GM18868 (cell line): ENCODE measurements at regions not wholly inside any gene's neighbourhood (a gene's known extent, or its start where the extent isn't known, plus 50 kb on each side); places are given as distances from the start of the nearest gene placed in this dataset.
"Not testable (repeated sequence)": the region's sequence is repeated elsewhere in the genome, so short reads cannot be mapped to it uniquely, and the experiment has no call there.

Source experiments
- ATAC-seq: cut with Tn5 transposase; IDR thresholded peaks from one replicate; pipeline ENCODE4 v1.9.1; 2021; ENCODE audit warnings: mild to moderate bottlenecking, moderate library complexity; ENCODE audit not compliant: unreplicated experiment

DNA sequence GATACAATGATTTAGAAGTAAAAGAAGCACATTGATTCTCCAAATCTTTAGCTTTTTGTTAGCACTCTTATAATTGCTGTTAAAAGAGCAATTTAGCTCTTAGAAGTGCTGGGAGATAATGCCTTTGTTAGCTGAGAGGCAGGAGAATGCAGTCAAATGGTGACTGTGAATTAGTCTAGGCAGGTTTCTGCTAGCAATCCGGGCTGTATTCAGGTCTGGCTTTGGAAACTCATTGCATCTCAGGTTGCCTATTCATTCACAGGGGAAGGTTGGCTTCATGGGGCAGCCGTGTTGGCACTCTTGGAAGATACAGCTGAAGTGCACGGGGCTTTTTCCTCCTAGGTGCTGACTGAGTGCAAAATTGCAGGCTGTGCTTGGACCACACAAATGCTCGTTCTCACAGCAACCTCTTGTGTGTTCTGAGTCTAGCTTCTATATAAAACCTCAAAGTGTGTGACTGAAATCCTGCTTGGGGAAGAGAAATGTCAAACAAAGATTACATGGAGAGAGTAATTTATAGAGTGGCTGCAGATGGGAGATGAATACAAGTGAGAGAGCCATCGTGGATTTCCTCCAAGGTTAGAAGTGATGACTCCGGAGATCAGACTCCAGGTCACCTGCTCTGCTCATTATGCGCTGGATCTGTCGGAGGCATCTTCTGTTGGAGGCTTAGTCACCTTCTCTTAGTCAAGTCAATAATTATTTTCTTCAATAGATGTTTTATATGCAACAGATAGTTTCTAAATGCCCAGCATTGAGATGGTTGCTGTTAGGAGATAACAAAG lies 167.8 kb downstream of the PMAIP1 start:
- no peak for ATAC-seq

DNA sequence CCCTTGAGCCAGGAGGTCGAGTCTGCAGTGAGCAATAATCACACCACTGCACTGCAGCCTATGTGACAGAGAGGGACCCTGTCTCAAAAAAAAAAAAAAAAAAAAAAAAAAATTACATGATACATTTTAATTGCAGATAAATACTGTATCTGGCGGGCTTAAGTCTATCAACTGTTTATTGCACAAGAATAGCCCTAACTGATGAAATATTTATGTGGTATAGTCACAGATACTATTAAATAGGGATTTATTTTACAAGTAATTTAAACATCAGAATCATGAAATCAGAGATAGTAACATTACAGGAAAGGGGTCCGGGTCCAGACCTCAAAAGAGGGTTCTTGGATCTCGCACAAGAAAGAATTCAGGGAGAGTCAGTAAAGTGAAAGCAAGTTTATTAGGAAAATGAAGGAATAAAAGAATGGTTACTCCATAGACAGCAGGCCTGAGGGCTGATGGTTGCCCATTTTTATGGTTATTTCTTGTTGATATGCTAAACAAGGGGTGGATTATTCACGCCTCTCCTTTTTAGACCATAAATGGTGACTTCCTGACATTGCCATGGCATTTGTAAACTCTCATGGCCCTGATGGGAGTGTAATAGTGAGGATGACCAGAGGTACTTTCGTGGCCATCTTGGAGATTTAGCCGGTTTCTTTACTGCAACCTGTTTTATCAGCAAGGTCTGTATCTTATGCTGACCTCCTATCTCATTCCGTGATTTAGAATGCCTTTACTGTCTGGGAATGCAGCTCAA lies 166.6 kb downstream of the PMAIP1 start:
- no peak for ATAC-seq

DNA sequence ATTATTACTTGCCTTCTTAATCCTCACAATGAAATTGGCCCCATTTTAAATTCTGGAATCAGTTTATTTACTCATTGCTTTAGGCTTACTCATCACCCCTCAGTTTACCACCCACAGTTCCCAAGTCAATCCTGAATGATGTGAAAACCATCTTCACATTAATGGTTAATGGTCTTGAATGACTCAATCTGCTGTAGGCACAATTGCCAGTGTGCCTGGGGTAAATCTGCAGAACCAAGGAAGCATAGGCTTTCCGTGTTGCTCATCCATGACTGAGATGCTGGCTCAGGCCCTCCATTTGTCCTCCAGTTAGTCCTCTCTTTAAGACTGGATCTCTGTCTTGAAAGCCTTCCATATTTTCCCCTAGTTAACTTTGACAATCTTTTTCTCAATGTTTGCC lies 164.5 kb downstream of the PMAIP1 start:
- no peak for ATAC-seq

DNA sequence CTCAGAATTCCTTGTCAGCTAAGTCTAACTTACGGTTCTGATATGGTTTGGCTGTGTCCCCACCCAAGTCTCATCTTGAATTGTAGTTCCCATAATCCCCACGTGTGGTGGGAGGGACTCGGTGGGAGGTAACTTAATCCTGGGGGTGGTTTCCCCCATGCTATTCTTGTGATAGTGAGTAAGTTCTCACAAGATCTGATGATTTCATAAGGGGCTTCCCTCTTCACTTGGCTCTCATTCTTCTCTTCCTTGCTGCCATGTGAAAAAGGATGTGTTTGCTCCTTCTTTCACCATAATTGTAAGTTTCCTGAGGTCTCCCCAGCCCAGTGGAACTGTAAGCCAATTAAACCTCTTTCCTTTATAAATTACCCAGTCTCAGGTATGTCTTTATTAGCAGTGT lies 163.0 kb downstream of the PMAIP1 start:
- not testable (repeated sequence) for ATAC-seq

DNA sequence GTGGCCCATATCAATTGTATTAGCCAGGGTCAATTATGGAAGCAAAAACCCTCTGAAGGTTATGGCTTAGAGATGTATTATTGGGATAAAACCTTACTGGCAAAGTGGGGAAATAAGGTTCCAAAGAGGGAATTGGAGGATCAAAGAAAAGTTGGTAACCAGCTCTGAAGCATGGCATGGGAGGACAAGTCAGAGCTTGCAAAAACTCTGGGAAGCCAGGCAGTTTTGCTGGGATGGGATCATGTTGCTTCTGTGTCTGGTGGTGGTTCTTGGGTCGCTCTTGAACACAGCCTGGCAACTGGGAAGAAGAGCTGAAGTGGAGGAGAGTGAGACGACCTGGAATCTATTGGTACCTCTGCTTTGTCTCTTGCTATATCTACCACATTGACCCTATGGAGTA lies 162.6 kb downstream of the PMAIP1 start:
- ATAC-seq = no peak

DNA sequence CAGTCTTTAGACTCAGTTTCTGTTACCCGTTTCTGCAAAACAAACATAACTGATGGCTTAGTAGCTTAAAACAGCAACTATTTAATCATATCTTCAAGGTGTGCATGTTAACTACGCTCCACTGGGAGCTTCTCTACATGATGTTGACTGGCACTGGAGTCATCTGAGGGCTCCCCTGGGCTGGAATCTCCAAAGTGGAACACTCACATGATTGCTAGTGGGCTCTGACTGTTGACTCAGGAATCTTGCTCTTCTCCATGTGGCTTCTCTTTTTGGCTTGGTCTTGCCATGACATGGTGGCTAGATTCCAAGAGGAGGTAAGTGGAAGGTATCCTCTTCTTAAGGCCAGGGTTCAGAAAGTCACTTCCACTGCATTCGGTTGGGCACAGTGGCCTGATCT lies 160.8 kb downstream of the PMAIP1 start:
- ATAC-seq = no peak

DNA sequence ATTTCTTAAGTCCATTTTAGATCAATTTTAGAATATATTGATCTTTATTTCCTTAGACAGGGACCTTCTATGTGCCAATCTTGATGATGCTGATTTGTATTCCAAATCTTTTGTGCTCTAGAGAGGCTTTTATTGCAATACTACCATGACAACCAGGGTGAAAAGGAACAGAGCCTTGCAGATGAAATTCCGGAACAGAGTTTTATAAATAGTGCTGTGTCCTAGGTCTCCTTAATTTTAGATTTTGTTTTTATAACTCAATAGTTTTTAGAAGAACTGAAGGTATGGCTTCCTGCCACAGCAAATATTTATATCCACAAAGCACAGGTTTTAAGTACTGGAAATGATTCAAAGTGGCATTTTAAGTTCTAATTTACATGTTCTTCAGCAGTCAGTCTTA lies 160.2 kb downstream of the PMAIP1 start:
- ATAC-seq = no peak

DNA sequence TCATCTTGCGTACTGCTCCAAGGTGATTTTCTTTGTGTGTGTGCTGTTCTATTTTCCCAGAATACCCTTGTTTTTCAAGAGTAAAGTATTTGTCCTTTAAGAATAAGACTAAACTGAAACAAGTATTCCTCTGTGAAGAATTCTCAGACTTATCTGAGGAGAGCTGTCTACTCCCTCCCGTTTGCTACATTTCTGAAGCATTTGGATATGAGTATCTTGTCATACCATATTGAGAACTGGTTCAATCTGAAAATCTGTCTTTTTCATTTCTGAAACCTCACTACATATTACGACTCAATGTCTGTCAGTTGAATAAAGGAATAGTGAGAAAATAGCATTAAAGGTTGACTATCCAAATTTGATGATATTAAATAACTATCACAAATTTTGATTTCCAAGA lies 159.4 kb downstream of the PMAIP1 start:
- ATAC-seq = no peak

DNA sequence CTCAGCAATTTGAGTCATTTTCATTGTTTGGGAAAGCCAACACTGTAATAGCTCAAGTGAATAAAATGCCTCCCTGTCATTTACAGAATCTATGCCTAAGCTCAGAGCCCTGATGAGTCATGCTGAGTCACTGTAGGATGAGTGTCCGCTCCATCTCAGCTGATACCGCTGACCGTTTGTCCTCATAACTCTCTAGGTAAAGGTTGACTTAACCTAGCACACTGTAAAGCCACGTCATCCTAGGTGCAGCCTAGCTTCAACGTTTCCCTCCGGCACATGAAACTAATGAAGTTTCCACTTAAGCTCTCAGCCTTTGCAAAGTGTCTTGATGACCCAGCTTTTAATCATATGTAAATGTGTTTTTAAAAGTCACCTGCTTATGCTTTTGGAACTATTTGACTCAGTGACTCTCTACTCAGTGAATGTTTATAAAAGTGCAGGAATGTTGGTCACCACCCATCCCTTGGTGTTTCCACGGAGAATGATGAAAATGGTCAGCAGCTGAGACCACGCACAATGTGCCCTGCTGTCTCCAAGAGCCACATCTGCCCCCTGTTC lies 154.0 kb downstream of the PMAIP1 start:
- peak; percentile 70 for ATAC-seq

DNA sequence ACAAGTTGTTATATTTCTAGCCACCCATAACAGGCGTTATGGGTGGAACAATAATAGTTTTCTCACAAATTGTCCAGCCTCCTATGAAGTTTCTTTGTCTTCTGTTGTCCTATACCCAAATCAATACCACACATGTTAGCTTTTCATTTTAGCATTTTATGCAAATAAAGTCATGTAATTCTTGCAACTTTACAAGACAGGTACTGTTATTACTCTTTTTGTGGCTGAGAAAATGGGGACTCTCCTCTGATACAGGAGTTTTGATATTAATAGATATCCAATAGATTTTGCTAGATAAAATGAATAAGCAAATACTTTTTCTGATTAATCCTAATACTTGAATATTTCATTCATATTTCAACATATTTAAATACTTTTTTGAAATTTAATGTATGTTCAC lies 151.0 kb downstream of the PMAIP1 start:
- no peak for ATAC-seq

DNA sequence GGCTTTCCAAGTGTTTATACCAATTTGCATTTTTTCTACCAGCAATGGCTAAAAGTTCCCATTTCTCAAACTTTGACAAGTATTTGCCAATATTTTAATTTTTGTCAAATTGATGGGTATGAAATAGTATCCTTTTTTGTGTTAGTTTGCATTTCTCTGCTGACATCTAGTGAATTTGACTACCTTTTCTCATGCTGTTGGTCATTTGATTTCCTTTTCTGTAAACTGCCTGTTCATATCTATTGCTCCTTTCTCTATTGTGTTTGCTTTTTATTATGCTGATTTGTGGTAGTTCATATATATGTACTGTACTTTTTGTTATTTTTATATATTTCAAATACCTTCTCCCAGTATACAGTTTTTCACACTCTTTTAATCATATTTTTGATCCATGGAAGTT lies 149.4 kb downstream of the PMAIP1 start:
- no peak for ATAC-seq

DNA sequence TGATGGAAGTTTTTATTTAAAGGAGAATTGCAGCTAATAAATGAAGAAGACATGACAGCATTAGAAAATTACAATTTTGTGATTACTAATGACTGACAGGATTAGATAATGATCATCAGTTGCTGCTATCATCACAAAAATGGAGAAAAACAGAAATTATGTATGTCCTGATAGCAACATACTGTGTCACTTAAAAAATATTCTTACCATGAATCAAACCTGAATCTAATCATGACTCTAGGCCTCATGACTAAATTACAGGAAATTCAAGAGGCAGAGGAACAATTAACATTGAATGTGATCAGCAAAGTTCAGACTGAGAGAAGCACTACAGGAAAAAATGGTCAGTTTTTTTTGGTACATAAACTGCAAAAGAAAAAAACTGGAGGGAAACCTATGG lies 147.8 kb downstream of the PMAIP1 start:
- no peak for ATAC-seq

DNA sequence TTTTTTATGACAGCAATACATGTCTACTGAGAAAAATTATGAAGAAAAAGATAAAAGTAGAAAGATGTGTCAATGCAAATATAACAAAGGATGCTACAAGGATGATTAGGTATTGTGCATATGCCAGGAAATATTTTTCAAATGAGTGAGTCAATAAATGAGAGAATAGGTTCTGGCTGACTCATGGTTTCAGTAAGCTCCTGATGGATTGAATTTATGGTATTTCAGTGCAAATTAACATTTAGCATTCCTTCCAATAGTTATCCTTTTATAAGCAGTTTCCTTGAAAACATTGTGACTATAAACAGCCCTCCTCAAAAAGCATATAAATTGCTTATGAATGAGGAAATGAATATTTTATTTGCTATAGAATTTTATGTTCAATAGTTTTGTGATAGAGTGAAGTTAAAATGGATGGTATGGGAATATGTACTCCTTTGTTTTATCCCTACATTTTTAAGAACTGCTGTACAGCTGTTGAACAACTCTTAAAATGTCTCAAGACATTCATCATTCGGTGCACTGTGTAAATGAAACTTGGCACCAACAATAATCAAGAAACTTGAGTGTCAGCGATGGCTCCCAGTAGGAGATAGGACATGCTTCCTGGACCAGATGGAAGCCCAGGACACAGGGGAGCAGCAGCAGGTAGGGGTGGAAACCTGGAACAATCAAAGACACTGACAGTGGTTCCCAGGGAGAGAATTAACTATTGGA lies 144.7 kb downstream of the PMAIP1 start:
- no peak for ATAC-seq

DNA sequence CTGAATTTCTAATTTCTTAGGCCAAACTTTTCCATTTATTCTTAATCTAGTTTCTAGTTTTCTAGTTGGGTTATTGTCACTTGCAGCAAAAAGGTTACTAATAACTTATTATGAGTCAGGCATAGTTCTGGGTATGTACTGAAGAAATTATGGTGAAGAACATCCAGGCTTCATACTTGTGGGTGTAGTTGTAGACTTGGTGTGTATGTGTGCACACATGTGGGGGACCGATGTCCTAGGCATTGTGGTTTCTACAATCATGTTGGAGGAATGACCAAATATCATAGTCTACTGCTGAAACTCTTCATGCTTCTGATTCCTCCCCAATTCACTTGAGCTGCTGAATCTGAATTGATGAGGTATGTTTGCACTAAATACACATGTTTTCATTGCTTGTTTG lies 141.2 kb downstream of the PMAIP1 start:
- no peak for ATAC-seq

DNA sequence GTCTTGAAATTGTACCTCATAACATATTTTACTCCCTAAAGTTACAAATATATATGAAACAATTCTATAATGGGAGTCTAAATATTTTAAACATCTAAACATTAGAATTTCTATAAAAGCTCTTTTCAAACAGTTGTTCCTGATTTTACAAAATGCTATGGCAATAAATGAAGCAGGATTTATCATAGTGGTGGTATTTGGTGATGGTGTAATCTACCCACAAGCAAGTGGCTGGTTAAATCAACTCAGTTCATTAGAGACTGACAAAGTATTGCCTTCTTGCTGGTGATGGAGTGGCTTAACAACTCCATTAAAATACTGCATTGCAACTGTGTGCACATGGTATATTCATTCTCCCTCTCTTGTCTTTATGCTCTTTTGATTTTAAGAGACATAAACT lies 138.9 kb downstream of the PMAIP1 start:
- no peak for ATAC-seq

DNA sequence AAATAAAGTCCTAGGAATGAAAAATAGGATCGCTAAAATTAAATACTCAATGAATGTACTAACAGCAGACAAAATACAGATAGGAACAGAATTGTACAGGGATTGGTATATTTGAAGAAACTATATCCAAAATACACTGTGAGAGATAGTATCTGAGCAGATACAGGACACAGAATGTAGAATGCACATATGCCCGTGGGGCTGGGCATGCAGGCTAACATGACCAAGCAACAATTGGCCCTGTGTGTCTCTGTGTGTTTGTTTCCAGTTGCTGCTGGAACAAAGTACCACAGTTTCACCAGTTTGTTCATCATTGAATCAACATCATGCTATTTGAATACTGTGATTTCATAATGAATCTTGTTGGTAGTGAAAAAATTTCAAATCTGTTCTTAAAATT lies 127.6 kb downstream of the PMAIP1 start:
- ATAC-seq = no peak

DNA sequence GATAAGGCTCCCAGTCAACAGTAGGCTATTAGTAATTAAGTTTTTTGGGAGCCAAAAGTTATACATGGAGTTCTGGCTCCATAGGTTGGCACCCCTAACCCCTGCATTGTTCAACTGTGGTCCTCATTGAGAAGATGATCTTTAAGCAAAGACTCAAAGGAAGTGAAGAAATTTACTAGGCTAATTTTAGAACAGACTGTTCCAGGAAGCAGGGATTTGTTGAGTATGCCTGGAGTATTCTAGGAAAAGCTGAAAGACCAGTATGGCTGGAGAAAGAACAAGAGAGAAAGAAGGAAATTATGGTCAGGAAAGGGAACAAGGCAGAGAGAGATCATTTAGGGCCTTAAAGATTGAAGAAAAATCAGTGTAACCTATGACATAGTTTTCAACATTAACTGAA lies 125.1 kb downstream of the PMAIP1 start:
- no peak for ATAC-seq

DNA sequence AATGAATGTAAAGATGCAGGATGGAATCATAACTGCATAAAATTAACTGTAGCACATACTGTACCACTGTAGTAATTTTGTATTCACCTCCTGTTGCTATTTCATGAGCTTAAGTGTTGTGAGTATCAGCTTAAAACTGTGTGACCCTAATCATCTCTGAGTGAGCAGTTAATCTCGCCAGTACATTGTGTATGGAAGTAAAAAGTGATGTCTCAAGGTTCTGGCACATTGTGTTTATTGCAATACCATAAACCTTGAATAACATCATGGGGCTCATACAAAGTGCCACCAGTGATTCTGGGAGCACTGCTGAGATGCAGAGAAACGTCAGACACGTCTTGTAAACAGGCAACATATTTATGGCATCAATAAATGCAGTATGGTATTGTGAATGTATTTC lies 124.5 kb downstream of the PMAIP1 start:
- ATAC-seq = no peak

DNA sequence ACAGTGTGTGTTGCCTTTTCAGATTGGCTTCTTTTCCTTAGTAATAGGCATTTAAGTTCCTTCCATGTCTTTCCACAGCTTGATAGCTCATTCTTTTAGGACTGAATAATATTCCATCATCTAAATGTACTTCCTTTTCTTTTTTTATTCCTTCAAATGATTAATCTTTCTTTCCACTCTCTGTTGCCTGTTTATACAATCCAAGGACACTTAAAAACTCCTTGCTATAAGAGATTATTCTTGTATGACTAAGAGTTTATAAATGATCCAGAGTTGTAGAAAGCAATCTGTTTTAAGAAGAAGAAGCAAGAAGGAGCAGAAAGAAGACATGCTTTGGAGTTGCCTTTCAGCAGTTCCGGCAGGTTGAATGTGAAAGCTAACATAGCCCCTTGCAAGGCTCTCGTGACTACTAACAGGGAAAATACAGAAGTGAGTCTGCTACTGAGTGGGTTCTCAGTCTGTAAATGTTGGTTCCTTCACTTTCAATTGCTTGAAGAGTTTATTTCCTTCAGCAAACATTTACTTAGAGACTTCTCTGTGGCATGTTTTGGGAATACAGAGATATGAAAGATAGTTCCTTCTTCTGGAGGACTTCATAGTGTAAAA lies 123.0 kb downstream of the PMAIP1 start:
- ATAC-seq = peak; percentile 88

DNA sequence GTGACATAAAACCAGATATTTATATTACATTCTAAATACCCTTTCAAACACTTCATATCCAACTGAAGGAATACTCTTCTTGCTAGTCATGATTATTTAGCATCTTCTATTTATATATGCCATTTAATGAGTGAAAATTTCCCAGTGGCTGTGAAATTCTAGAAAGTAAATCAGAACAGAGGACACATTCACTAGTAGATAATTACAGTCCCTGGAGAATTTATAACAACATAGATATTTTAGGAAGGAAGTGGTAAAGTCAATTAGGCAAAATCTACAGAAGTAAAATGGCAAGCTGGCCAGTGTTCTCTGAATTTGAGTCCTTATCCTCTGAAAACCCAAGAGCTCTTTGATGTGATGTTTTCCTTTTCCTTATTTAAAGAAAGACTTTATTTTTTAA lies 121.8 kb downstream of the PMAIP1 start:
- ATAC-seq = no peak
